ENCODE measurements at regions not wholly inside any gene's neighbourhood (a gene's known extent, or its start where the extent isn't known, plus 50 kb on each side); places are given as distances from the start of the nearest gene placed in this dataset.

GRCh38 chr7:45484094-45484493 is 90.1 kb upstream of the ADCY1 start:
- ATAC-seq (ENCODE audit: poor library complexity) (no peak), DNase-seq (no peak)
- Histone ChIP-seq H3K36me3 (ENCODE audit: insufficient read depth, low read length) (no peaks in the 10 kb centered on the region), H3K4me3 (ENCODE audit: low read length) (no peak overlapping the region), H3K27me3 (ENCODE audit: control insufficient read depth in 1 of 2, insufficient read depth in 2 of 2, low read length in 2 of 2) (no peaks in the 10 kb centered on the region), H3K4me1 (ENCODE audit: insufficient read depth, low read length) (no peaks in the 10 kb centered on the region), H3K27ac (ENCODE audit: low read depth in 1 of 2, low read length in 2 of 2) (no peak overlapping the region), H3K9me3 (ENCODE audit: control insufficient read depth in 1 of 2, insufficient read depth in 1 of 2, low read length in 2 of 2) (no peaks in the 10 kb centered on the region)
- CTCF ChIA-PET = no interaction called here
- intact Hi-C loops (cut with DNase I, micrococcal nuclease) = no loop called here
- no peak for TF ChIP-seq CTCF (IDR thresholded peaks at IDR 0.05)
- H3K4me1 Mint-ChIP-seq (ENCODE audit: low read depth) = no peaks in the 10 kb centered on the region
- no peak overlapping the region for H3K27ac Mint-ChIP-seq
- H3K9me3 Mint-ChIP-seq = no peaks in the 10 kb centered on the region
- H3K36me3 Mint-ChIP-seq (ENCODE audit: low read depth) = no peaks in the 10 kb centered on the region
- POLR2A ChIA-PET = no interaction called here
- no peak overlapping the region for H3K4me3 Mint-ChIP-seq
- no peaks in the 10 kb centered on the region for H3K27me3 Mint-ChIP-seq

GRCh38 chr7:45486575-45486974 is 87.6 kb upstream of the ADCY1 start:
- Mint-ChIP-seq H3K4me1 (ENCODE audit: low read depth) (no peaks in the 10 kb centered on the region), H3K36me3 (ENCODE audit: low read depth) (no peaks in the 10 kb centered on the region), H3K27ac (no peak overlapping the region), H3K4me3 (no peak overlapping the region), H3K27me3 (no peaks in the 10 kb centered on the region), H3K9me3 (no peaks in the 10 kb centered on the region)
- H3K4me3 ChIP-seq (ENCODE audit: low read length) = no peak overlapping the region
- no peaks in the 10 kb centered on the region for H3K4me1 ChIP-seq (ENCODE audit: insufficient read depth, low read length)
- no peak for ATAC-seq (ENCODE audit: poor library complexity)
- H3K27ac ChIP-seq (ENCODE audit: low read depth in 1 of 2, low read length in 2 of 2) = no peak overlapping the region
- DNase-seq = no peak
- ChIA-PET POLR2A (no interaction called here), CTCF (no interaction called here)
- no peaks in the 10 kb centered on the region for H3K36me3 ChIP-seq (ENCODE audit: insufficient read depth, low read length)
- H3K27me3 ChIP-seq (ENCODE audit: control insufficient read depth in 1 of 2, insufficient read depth in 2 of 2, low read length in 2 of 2) = no peaks in the 10 kb centered on the region
- intact Hi-C loops (cut with DNase I, micrococcal nuclease) = no loop called here
- no peaks in the 10 kb centered on the region for H3K9me3 ChIP-seq (ENCODE audit: control insufficient read depth in 1 of 2, insufficient read depth in 1 of 2, low read length in 2 of 2)
- TF ChIP-seq CTCF (IDR thresholded peaks at IDR 0.05) = no peak

GRCh38 chr7:45494885-45495284 is 79.3 kb upstream of the ADCY1 start:
- H3K4me3 Mint-ChIP-seq = no peak overlapping the region
- Histone ChIP-seq H3K27me3 (ENCODE audit: control insufficient read depth in 1 of 2, insufficient read depth in 2 of 2, low read length in 2 of 2) (peaks cover 6 to 14% of the 10 kb centered on the region in 2 experiments), H3K9me3 (ENCODE audit: control insufficient read depth in 1 of 2, insufficient read depth in 1 of 2, low read length in 2 of 2) (peaks cover 0 to 13% of the 10 kb centered on the region in 2 experiments), H3K4me3 (ENCODE audit: low read length) (no peak overlapping the region), H3K27ac (ENCODE audit: low read depth in 1 of 2, low read length in 2 of 2) (no peak overlapping the region), H3K36me3 (ENCODE audit: insufficient read depth, low read length) (no peaks in the 10 kb centered on the region), H3K4me1 (ENCODE audit: insufficient read depth, low read length) (no peaks in the 10 kb centered on the region)
- no peak for TF ChIP-seq CTCF (IDR thresholded peaks at IDR 0.05)
- no peaks in the 10 kb centered on the region for H3K36me3 Mint-ChIP-seq (ENCODE audit: low read depth)
- ChIA-PET POLR2A (no interaction called here), CTCF (no interaction called here)
- intact Hi-C loops (cut with DNase I, micrococcal nuclease) = no loop called here
- DNase-seq (no peak), ATAC-seq (ENCODE audit: poor library complexity) (no peak)
- peaks cover 8% of the 10 kb centered on the region for H3K9me3 Mint-ChIP-seq
- H3K27ac Mint-ChIP-seq = no peak overlapping the region
- H3K27me3 Mint-ChIP-seq = peaks cover 22% of the 10 kb centered on the region
- no peaks in the 10 kb centered on the region for H3K4me1 Mint-ChIP-seq (ENCODE audit: low read depth)
